SK-N-MC (cell line): ENCODE measurements at regions not wholly inside any gene's neighbourhood (a gene's known extent, or its start where the extent isn't known, plus 50 kb on each side); places are given as distances from the start of the nearest gene placed in this dataset.

Experiments used
- EZH2 ChIP-seq: fragments of 200-600 bp; sonication (generic); IDR thresholded peaks from one replicate; pipeline ENCODE4 v1.6.1; 2017; ENCODE audit warnings: antibody characterized with exemption
- FOXP2 ChIP-seq: optimal IDR thresholded peaks from 2 replicates; pipeline ENCODE3; 2011; ENCODE audit warnings: mild to moderate bottlenecking, moderate library complexity; ENCODE audit not compliant: insufficient read depth; ENCODE audit errors: extremely low read length, control extremely low read depth
- POLR2AphosphoS5 ChIP-seq: IDR thresholded peaks from 2 replicates; pipeline ENCODE4 v1.6.1; 2012; ENCODE audit warnings: mild to moderate bottlenecking, low read depth, low read length, borderline replicate concordance

- TF ChIP-seq EZH2 (no peak), POLR2AphosphoS5 (no peak), FOXP2 (no peak)
Measured at GRCh38 chr5:174801798-174802197, 77.4 kb downstream of the MSX2 start.
